ENCODE measurements at regions not wholly inside any gene's neighbourhood (a gene's known extent, or its start where the extent isn't known, plus 50 kb on each side); places are given as distances from the start of the nearest gene placed in this dataset.

DNA sequence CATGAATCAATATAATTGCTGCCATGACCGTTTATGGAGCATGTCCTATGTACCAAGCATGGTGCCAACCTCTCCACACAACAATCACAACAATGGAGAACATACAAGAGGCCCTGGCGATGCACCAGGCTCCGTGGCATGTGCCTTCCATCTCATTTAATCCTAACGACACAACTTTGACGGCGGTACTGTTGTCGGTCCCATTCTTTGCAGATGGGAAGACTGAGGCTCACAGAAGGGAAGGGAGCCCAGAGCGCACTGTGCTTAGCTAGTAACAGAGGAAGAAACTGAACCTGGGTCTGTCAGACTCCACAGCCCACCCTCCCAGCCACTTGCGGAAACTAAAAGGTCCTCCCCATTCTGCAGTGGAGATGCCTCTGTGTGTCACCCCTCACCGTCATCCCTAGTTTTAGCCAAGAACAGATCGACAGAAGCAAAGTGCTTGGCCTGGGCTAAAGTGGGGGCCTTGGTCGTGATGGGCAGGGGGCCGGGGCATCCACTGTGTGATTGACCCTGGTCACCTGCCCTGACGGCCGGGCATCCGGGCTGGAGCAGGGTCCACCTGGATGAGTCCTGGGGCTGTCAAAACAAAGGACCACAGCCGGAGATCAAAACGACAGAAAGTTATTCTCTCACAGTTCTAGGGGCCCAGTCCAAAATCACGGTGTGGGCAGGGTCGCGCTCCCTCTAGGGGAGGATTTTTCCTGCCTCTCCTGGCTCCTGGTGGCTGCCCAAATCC lies 183.9 kb downstream of the C16orf95 start:
- no peaks in the 10 kb centered on the region for H3K36me3 ChIP-seq
- WGBS, 3 donors: 84 to 88% (median 87%) methylated on average over 21 of the region's 21 CpGs

DNA sequence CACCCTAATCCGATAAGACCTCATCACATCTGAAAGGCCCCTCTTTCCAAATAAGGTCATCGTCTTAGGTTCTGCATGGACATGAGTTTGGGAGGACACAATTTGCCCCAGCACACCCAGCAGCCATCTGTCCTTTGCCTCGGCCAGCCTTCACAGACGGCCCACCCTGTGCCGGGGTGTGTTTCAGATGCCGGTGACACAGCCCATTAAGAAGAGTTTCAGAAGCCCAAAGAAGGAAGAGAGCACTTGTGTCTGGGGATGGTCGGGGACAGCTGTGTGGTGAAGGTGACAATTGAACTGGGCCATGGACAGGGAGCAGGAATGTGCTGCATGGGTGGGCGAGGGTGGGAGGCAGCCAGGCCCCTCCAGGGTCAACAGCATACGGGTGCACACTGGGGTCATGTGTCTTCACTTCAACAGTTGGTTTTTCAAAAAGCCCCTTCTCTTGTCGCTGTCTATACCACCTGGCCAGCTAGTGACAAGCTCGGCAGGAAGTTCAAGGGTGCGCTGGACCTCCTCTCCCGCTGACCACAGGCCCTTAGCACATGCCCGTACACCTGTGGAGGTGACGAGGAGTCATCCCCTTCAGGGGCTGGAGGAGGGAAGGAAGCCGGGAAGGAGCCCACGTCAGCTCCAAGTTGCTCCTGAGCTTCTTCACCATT lies 183.1 kb downstream of the C16orf95 start:
- WGBS, 3 donors: 93 to 95% (median 95%) methylated on average over 17 of the region's 17 CpGs
- intact Hi-C loops (cut with DNase I): no loop called here
- Histone ChIP-seq H3K27me3 (no peaks in the 10 kb centered on the region), H3K4me1 (ENCODE audit: insufficient read depth) (no peaks in the 10 kb centered on the region), H3K27ac (no peak overlapping the region), H3K4me3 (no peak overlapping the region), H3K9me3 (no peaks in the 10 kb centered on the region), H3K36me3 (no peaks in the 10 kb centered on the region)
- TF ChIP-seq EP300 (IDR thresholded peaks at IDR 0.05): no peak
- no peak for TF ChIP-seq POLR2A (IDR thresholded peaks at IDR 0.05)
- no peak for TF ChIP-seq CTCF (IDR thresholded peaks at IDR 0.05)
- no peak for DNase-seq

More for the DNA sequence above, 183.9 kb downstream of the C16orf95 start:
- DNase-seq: no peak
- Histone ChIP-seq H3K4me1 (ENCODE audit: insufficient read depth) (no peaks in the 10 kb centered on the region), H3K27ac (no peak overlapping the region), H3K9me3 (no peaks in the 10 kb centered on the region), H3K4me3 (no peak overlapping the region), H3K27me3 (no peaks in the 10 kb centered on the region)
- intact Hi-C loops (cut with DNase I): no loop called here
- TF ChIP-seq POLR2A (IDR thresholded peaks at IDR 0.05): no peak
- TF ChIP-seq EP300 (IDR thresholded peaks at IDR 0.05): no peak
- no peak for TF ChIP-seq CTCF (IDR thresholded peaks at IDR 0.05)

GRCh38 chr16:87134628-87134995 lies 182.6 kb downstream of the C16orf95 start:
- TF ChIP-seq EP300 (IDR thresholded peaks at IDR 0.05) (no peak), POLR2A (IDR thresholded peaks at IDR 0.05) (no peak), CTCF (IDR thresholded peaks at IDR 0.05) (no peak)
- WGBS, 3 donors: 91 to 95% (median 94%) methylated on average over 7 of the region's 7 CpGs
- H3K36me3 ChIP-seq: no peaks in the 10 kb centered on the region
- no peaks in the 10 kb centered on the region for H3K4me1 ChIP-seq (ENCODE audit: insufficient read depth)
- H3K27ac ChIP-seq: no peak overlapping the region
- no peak overlapping the region for H3K4me3 ChIP-seq
- no peak for DNase-seq
- no peaks in the 10 kb centered on the region for H3K27me3 ChIP-seq
- H3K9me3 ChIP-seq: no peaks in the 10 kb centered on the region
- intact Hi-C loops (cut with DNase I): no loop called here

GRCh38 chr16:87135246-87136030 lies 181.8 kb downstream of the C16orf95 start:
- Histone ChIP-seq H3K4me3 (no peak overlapping the region), H3K36me3 (no peaks in the 10 kb centered on the region), H3K9me3 (no peaks in the 10 kb centered on the region), H3K27ac (no peak overlapping the region), H3K4me1 (ENCODE audit: insufficient read depth) (no peaks in the 10 kb centered on the region), H3K27me3 (no peaks in the 10 kb centered on the region)
- intact Hi-C loops (cut with DNase I): no loop called here
- TF ChIP-seq EP300 (IDR thresholded peaks at IDR 0.05): no peak
- TF ChIP-seq CTCF (IDR thresholded peaks at IDR 0.05): no peak
- no peak for TF ChIP-seq POLR2A (IDR thresholded peaks at IDR 0.05)
- 54 to 61% (median 54%) methylated on average over 9 of the region's 9 CpGs for WGBS, 3 donors
- no peak for DNase-seq

Measured in ovary (tissue), 7 donors.